ENCODE measurements at regions not wholly inside any gene's neighbourhood (a gene's known extent, or its start where the extent isn't known, plus 50 kb on each side); places are given as distances from the start of the nearest gene placed in this dataset.

DNA sequence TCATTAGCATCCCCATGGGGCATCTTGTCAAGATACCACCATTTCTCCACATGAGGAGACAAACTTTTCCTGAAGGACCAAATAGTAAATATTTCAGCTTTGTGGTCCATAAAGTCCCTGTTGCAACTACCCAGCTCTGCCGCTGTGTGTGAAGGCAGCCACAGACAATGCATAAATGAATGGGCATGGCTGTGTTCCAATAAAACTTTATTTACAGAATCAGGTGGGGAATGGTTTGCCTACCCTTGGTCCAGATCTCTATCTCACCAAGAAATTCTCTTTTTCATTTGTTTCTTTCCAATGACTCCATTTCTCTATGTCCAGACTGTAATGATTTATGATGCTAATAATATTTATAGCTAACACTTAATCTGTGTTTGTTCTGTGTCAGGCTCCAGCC, 409.3 kb upstream of the TBX3 start:
- BruUV-seq (replicated peaks): no TSS peak
- Histone ChIP-seq H4K20me1 (ENCODE audit: insufficient read depth) (no peaks in the 10 kb centered on the region), H3K27ac (ENCODE audit: low read depth, low read length) (no peak overlapping the region), H3K4me3 (replicated peaks in 1 of 2; ENCODE audit: low read depth in 1 of 2, low read length in 2 of 2) (no peak overlapping the region), H3K79me2 (ENCODE audit: insufficient read depth, low read length) (no peaks in the 10 kb centered on the region), H3K9me2 (ENCODE audit: insufficient read depth) (no peaks in the 10 kb centered on the region), H3K9me3 (ENCODE audit: control insufficient read depth in 1 of 2, insufficient read depth in 1 of 2, low read depth in 1 of 2, low read length in 2 of 2) (no peaks in the 10 kb centered on the region), H3K27me3 (ENCODE audit: insufficient read depth, low read length) (0 out of 2 replicates have a peak, but pooled peaks cover 5% of the 10 kb centered on the region), H3K9ac (ENCODE audit: low read length) (no peak overlapping the region), H2AFZ (ENCODE audit: low read depth, low read length, poor library complexity, severe bottlenecking) (no peak overlapping the region), H3K4me2 (ENCODE audit: low read length) (no peak overlapping the region), H3K4me1 (ENCODE audit: control insufficient read depth in 1 of 2, insufficient read depth in 2 of 2, low read length in 2 of 2) (no peaks in the 10 kb centered on the region), H3K36me3 (ENCODE audit: control insufficient read depth in 1 of 2, insufficient read depth in 2 of 2, low read length in 2 of 2) (no peaks in the 10 kb centered on the region)
- intact Hi-C loops (cut with micrococcal nuclease): no loop called here
- ATAC-seq (no peak), DNase-seq (ENCODE audit: low read depth, low spot score) (no peak)
- RAD21 ChIA-PET (ENCODE audit: low non-redundant PET in 1 of 2, low total read pairs in 2 of 2, uncharacterized antibody in 2 of 2, unreplicated experiment in 2 of 2): no interaction called here
- POLR2A ChIA-PET: no interaction called here
- CTCF ChIA-PET: no interaction called here
- TF ChIP-seq CEBPB (IDR thresholded peaks at IDR 0.05; ENCODE audit: low read depth) (no peak), FOSL1 (IDR thresholded peaks at IDR 0.05; ENCODE audit: low read depth) (no peak), ZFX (IDR thresholded peaks at IDR 0.05) (no peak), EGR1 (IDR thresholded peaks at IDR 0.05; ENCODE audit: low read depth) (no peak)
- TF ChIP-seq, protein P1, sequence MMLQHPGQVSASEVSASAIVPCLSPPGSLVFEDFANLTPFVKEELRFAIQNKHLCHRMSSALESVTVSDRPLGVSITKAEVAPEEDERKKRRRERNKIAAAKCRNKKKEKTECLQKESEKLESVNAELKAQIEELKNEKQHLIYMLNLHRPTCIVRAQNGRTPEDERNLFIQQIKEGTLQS (IDR thresholded peaks at IDR 0.05): no peak

DNA sequence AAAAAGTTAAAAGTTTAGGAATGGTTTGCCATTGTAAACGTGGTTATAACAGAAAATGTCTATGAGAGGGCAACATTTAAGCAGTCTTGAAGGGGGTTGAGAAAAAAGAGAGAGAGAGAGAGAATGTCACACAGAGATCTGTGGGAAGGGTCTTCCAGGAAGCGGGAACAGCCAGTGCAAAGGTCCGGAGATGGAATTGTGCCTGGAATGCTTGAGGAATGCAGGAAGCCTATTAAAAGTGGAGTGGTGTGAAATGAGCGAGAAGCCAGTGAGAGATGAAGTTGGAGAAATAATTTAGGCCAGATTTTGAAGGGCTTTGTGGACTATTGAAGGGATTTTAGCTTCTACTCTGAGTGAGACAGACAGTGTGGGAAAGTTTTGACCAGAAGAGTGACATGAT, 406.8 kb upstream of the TBX3 start:
- ChIA-PET CTCF (no interaction called here), POLR2A (no interaction called here), RAD21 (ENCODE audit: low non-redundant PET in 1 of 2, low total read pairs in 2 of 2, uncharacterized antibody in 2 of 2, unreplicated experiment in 2 of 2) (no interaction called here)
- H3K9me2 ChIP-seq (ENCODE audit: insufficient read depth): no peaks in the 10 kb centered on the region
- 0 out of 2 replicates have a peak, but pooled peaks cover 5% of the 10 kb centered on the region for H3K27me3 ChIP-seq (ENCODE audit: insufficient read depth, low read length)
- H3K4me3 ChIP-seq (replicated peaks in 1 of 2; ENCODE audit: low read depth in 1 of 2, low read length in 2 of 2): no peak overlapping the region
- no peak for TF ChIP-seq ZNF274 (IDR thresholded peaks at IDR 0.05; ENCODE audit: low read depth, low read length)
- TF ChIP-seq, protein P1 (IDR thresholded peaks at IDR 0.05): no peak
- no peak for TF ChIP-seq CBX3 (IDR thresholded peaks at IDR 0.05; ENCODE audit: low read depth)
- TF ChIP-seq POLR2A (IDR thresholded peaks at IDR 0.05; ENCODE audit: borderline replicate concordance, extremely low read depth, insufficient read depth, insufficient read length): no peak
- TF ChIP-seq EZH2phosphoT487 (IDR thresholded peaks at IDR 0.05; ENCODE audit: borderline replicate concordance): no peak
- no peak for TF ChIP-seq ELF1 (IDR thresholded peaks at IDR 0.05; ENCODE audit: borderline replicate concordance, low read depth)
- TF ChIP-seq EGR1 (IDR thresholded peaks at IDR 0.05; ENCODE audit: low read depth): no peak
- no peak for TF ChIP-seq FOSL1 (IDR thresholded peaks at IDR 0.05; ENCODE audit: low read depth)
- TF ChIP-seq, protein P2, sequence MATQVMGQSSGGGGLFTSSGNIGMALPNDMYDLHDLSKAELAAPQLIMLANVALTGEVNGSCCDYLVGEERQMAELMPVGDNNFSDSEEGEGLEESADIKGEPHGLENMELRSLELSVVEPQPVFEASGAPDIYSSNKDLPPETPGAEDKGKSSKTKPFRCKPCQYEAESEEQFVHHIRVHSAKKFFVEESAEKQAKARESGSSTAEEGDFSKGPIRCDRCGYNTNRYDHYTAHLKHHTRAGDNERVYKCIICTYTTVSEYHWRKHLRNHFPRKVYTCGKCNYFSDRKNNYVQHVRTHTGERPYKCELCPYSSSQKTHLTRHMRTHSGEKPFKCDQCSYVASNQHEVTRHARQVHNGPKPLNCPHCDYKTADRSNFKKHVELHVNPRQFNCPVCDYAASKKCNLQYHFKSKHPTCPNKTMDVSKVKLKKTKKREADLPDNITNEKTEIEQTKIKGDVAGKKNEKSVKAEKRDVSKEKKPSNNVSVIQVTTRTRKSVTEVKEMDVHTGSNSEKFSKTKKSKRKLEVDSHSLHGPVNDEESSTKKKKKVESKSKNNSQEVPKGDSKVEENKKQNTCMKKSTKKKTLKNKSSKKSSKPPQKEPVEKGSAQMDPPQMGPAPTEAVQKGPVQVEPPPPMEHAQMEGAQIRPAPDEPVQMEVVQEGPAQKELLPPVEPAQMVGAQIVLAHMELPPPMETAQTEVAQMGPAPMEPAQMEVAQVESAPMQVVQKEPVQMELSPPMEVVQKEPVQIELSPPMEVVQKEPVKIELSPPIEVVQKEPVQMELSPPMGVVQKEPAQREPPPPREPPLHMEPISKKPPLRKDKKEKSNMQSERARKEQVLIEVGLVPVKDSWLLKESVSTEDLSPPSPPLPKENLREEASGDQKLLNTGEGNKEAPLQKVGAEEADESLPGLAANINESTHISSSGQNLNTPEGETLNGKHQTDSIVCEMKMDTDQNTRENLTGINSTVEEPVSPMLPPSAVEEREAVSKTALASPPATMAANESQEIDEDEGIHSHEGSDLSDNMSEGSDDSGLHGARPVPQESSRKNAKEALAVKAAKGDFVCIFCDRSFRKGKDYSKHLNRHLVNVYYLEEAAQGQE (IDR thresholded peaks at IDR 0.05; ENCODE audit: low read depth): no peak
- no peak for TF ChIP-seq CEBPB (IDR thresholded peaks at IDR 0.05; ENCODE audit: low read depth)
- TF ChIP-seq TCF7L2 (IDR thresholded peaks at IDR 0.05; ENCODE audit: borderline replicate concordance, extremely low read depth, insufficient read depth, insufficient read length): no peak
- no peak for TF ChIP-seq JUND (IDR thresholded peaks at IDR 0.05)
- TF ChIP-seq, protein P3, sequence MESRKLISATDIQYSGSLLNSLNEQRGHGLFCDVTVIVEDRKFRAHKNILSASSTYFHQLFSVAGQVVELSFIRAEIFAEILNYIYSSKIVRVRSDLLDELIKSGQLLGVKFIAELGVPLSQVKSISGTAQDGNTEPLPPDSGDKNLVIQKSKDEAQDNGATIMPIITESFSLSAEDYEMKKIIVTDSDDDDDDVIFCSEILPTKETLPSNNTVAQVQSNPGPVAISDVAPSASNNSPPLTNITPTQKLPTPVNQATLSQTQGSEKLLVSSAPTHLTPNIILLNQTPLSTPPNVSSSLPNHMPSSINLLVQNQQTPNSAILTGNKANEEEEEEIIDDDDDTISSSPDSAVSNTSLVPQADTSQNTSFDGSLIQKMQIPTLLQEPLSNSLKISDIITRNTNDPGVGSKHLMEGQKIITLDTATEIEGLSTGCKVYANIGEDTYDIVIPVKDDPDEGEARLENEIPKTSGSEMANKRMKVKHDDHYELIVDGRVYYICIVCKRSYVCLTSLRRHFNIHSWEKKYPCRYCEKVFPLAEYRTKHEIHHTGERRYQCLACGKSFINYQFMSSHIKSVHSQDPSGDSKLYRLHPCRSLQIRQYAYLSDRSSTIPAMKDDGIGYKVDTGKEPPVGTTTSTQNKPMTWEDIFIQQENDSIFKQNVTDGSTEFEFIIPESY (IDR thresholded peaks at IDR 0.05; ENCODE audit: extremely low read depth, insufficient replicate concordance, low read length): no peak
- TF ChIP-seq YY1 (IDR thresholded peaks at IDR 0.05; ENCODE audit: extremely low read depth, insufficient replicate concordance, low read depth, low read length): no peak
- no peaks in the 10 kb centered on the region for H4K20me1 ChIP-seq (ENCODE audit: insufficient read depth)
- DNase-seq (ENCODE audit: low read depth, low spot score) (no peak), ATAC-seq (no peak)
- no peaks in the 10 kb centered on the region for H3K9me3 ChIP-seq (ENCODE audit: control insufficient read depth in 1 of 2, insufficient read depth in 1 of 2, low read depth in 1 of 2, low read length in 2 of 2)
- H3K36me3 ChIP-seq (ENCODE audit: control insufficient read depth in 1 of 2, insufficient read depth in 2 of 2, low read length in 2 of 2): no peaks in the 10 kb centered on the region
- BruUV-seq (replicated peaks): no TSS peak
- no peak overlapping the region for H3K27ac ChIP-seq (ENCODE audit: low read depth, low read length)
- H2AFZ ChIP-seq (ENCODE audit: low read depth, low read length, poor library complexity, severe bottlenecking): no peak overlapping the region
- intact Hi-C loops (cut with micrococcal nuclease): no loop called here
- no peaks in the 10 kb centered on the region for H3K79me2 ChIP-seq (ENCODE audit: insufficient read depth, low read length)
- H3K4me2 ChIP-seq (ENCODE audit: low read length): no peak overlapping the region
- H3K9ac ChIP-seq (ENCODE audit: low read length): no peak overlapping the region
- no peaks in the 10 kb centered on the region for H3K4me1 ChIP-seq (ENCODE audit: control insufficient read depth in 1 of 2, insufficient read depth in 2 of 2, low read length in 2 of 2)

All from HCT116 (cell line).